GM13976 (cell line): ENCODE measurements at regions not wholly inside any gene's neighbourhood (a gene's known extent, or its start where the extent isn't known, plus 50 kb on each side); places are given as distances from the start of the nearest gene placed in this dataset.

Experiments
- DNase-seq: peaks from one replicate; pipeline ENCODE4 v3.0.0; 2012; ENCODE audit warnings: low spot score
- in situ Hi-C: fragments of 300-500 bp; cut with MboI; formaldehyde crosslinking; loops from one replicate; pipeline ENCODE4 v1.12.0; 2022; ENCODE audit warnings: low sequenced_read_pairs, mixed read lengths, inconsistent platforms; ENCODE audit not compliant: unreplicated experiment
- TF ChIP-seq, protein P1 (sequence below): IDR thresholded peaks from 2 replicates; pipeline ENCODE4 v1.5.1; 2012; ENCODE audit warnings: borderline replicate concordance, mild to moderate bottlenecking; ENCODE audit not compliant: insufficient read depth; ENCODE audit errors: extremely low read depth, missing control alignments, control extremely low read depth

- in situ Hi-C loops, result no loop called here
- TF ChIP-seq, protein P1, sequence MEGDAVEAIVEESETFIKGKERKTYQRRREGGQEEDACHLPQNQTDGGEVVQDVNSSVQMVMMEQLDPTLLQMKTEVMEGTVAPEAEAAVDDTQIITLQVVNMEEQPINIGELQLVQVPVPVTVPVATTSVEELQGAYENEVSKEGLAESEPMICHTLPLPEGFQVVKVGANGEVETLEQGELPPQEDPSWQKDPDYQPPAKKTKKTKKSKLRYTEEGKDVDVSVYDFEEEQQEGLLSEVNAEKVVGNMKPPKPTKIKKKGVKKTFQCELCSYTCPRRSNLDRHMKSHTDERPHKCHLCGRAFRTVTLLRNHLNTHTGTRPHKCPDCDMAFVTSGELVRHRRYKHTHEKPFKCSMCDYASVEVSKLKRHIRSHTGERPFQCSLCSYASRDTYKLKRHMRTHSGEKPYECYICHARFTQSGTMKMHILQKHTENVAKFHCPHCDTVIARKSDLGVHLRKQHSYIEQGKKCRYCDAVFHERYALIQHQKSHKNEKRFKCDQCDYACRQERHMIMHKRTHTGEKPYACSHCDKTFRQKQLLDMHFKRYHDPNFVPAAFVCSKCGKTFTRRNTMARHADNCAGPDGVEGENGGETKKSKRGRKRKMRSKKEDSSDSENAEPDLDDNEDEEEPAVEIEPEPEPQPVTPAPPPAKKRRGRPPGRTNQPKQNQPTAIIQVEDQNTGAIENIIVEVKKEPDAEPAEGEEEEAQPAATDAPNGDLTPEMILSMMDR, result no peak
- DNase-seq, result no peak
These were observed 169.9 kb downstream of the MN1 start for GRCh38 chr22:27631641-27632040.

- DNase-seq, result no peak
- TF ChIP-seq, protein P1, result no peak
- in situ Hi-C loops, result no loop called here
These were observed 168.9 kb downstream of the MN1 start for GRCh38 chr22:27632451-27633295.

DNA sequence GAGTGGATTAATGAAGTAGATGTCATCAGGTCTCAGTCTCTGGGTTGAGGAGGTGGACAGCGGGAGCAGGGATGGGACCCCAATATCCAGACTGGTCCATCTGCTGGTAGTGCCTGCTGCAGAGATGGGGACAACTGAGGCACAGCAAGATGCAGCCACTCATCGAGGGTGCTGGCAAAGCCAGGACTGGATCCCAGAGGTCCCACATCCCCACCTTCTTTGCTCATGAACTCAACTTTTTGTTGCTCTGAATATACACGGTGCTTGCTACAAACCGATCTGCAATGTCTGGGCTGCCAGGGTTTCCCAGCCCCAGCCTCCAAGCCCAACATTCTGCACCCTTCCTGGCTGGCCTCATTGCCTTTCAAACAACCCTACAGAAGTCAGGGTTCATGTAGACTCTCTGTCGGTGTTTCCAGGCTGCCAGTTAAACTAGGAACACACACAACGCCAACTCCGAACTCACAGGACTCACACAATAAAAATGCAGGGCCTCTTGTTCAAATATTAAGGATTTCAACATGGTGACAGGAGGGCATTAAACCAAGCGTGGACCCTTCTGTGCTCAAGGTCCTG, 168.2 kb downstream of the MN1 start:
- TF ChIP-seq, protein P1, result no peak
- no peak for DNase-seq
- in situ Hi-C loops, result no loop called here

- in situ Hi-C loops, result no loop called here
- TF ChIP-seq, protein P1, result no peak
- no peak for DNase-seq
These were observed 167.4 kb downstream of the MN1 start for GRCh38 chr22:27634043-27634740.

GRCh38 chr22:27635435-27635834, 166.1 kb downstream of the MN1 start:
- TF ChIP-seq, protein P1, result no peak
- DNase-seq, result no peak
- in situ Hi-C loops, result no loop called here

GRCh38 chr22:27635852-27636251, 165.7 kb downstream of the MN1 start:
- no peak for DNase-seq
- TF ChIP-seq, protein P1, result no peak
- in situ Hi-C loops, result no loop called here
